ES-I3 (cell line): ENCODE measurements at regions not wholly inside any gene's neighbourhood (a gene's known extent, or its start where the extent isn't known, plus 50 kb on each side); places are given as distances from the start of the nearest gene placed in this dataset.
"Not testable (repeated sequence)": the region's sequence is repeated elsewhere in the genome, so short reads cannot be mapped to it uniquely, and the experiment has no call there.

Experiments
- H3K36me3 ChIP-seq: 2 replicates; pipeline ENCODE4 v1.6.1; 2013; ENCODE audit warnings: mild to moderate bottlenecking, low read length, control low read depth, moderate library complexity; ENCODE audit not compliant: insufficient read depth
- H3K4me1 ChIP-seq: 2 replicates; pipeline ENCODE4 v1.6.1; 2013; ENCODE audit warnings: mild to moderate bottlenecking, control low read depth, low read length; ENCODE audit not compliant: insufficient read depth
- H3K9ac ChIP-seq: 2 replicates; pipeline ENCODE4 v1.6.1; 2013; ENCODE audit warnings: low read depth, mild to moderate bottlenecking, low read length, moderate library complexity
- H3K9me3 ChIP-seq: 2 replicates; pipeline ENCODE4 v1.6.1; 2013; ENCODE audit warnings: mild to moderate bottlenecking, low read length, moderate library complexity; ENCODE audit not compliant: control insufficient read depth, insufficient read depth

GRCh38 chr5:159486836-159487235 lies 156.5 kb upstream of the IL12B start:
- H3K9ac ChIP-seq, result no peak overlapping the region
- H3K36me3 ChIP-seq, result no peaks in the 10 kb centered on the region
- H3K4me1 ChIP-seq, result no peaks in the 10 kb centered on the region
- H3K9me3 ChIP-seq, result no peaks in the 10 kb centered on the region

GRCh38 chr5:159488516-159488915 lies 158.2 kb upstream of the IL12B start:
- Histone ChIP-seq H3K9ac (no peak overlapping the region), H3K9me3 (no peaks in the 10 kb centered on the region), H3K36me3 (no peaks in the 10 kb centered on the region), H3K4me1 (no peaks in the 10 kb centered on the region)

- no peaks in the 10 kb centered on the region for H3K4me1 ChIP-seq
- no peaks in the 10 kb centered on the region for H3K9me3 ChIP-seq
- no peak overlapping the region for H3K9ac ChIP-seq
- no peaks in the 10 kb centered on the region for H3K36me3 ChIP-seq
These were observed 159.5 kb upstream of the IL12B start for GRCh38 chr5:159489779-159490178.

DNA sequence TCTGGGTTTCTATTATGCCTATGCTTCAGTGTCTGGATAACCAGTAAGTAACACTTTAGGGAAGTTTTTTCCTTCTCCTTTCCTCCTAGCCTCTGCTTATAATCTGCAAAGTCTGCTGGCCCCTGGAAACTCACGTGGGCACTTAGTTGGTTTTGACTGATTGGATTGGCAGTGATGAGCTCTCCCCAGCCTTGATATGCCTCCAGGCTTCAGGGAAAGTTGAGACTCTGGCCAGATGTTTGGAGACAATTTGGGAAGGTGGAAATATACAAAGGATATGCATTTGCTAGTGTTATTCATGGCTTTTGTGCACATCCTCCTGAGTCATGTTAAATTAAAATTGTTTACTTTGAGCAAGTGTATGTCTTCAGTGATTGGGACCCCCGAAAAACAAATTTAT lies 160.2 kb upstream of the IL12B start:
- H3K4me1 ChIP-seq, result no peaks in the 10 kb centered on the region
- no peaks in the 10 kb centered on the region for H3K36me3 ChIP-seq
- H3K9me3 ChIP-seq, result no peaks in the 10 kb centered on the region
- H3K9ac ChIP-seq, result no peak overlapping the region

GRCh38 chr5:159493696-159494095 lies 163.4 kb upstream of the IL12B start:
- no peaks in the 10 kb centered on the region for H3K36me3 ChIP-seq
- H3K4me1 ChIP-seq, result no peaks in the 10 kb centered on the region
- H3K9me3 ChIP-seq, result no peaks in the 10 kb centered on the region
- H3K9ac ChIP-seq, result no peak overlapping the region

DNA sequence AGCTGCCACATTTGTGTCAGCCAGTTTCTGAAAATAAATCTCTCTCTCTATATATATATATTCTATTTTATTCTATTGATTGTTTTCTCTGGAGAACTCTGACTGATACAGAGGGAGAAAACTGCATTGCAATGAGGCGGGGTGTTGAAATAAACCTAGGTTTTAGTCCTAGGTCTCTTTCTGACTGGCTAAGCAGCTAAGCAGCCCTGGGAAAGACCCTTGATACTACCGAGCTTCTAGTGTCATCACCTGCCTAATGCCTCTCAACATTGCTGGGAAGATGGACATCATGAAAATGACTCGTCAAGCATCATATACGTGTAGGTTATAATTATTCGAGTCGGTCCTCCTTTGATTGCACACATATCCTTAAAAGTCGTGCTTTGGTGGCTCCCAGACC lies 166.5 kb upstream of the IL12B start:
- Histone ChIP-seq H3K4me1 (no peaks in the 10 kb centered on the region), H3K9me3 (no peaks in the 10 kb centered on the region), H3K9ac (no peak overlapping the region), H3K36me3 (no peaks in the 10 kb centered on the region)

- H3K9me3 ChIP-seq, result no peaks in the 10 kb centered on the region
- H3K9ac ChIP-seq, result no peak overlapping the region
- no peaks in the 10 kb centered on the region for H3K36me3 ChIP-seq
- H3K4me1 ChIP-seq, result no peaks in the 10 kb centered on the region
These were observed 166.9 kb upstream of the IL12B start for GRCh38 chr5:159497221-159497620.

- H3K9ac ChIP-seq, result no peak overlapping the region
- no peaks in the 10 kb centered on the region for H3K36me3 ChIP-seq
- no peaks in the 10 kb centered on the region for H3K9me3 ChIP-seq
- H3K4me1 ChIP-seq, result no peaks in the 10 kb centered on the region
These were observed 168.3 kb upstream of the IL12B start for GRCh38 chr5:159498630-159499029.

- H3K9me3 ChIP-seq, H3K36me3 ChIP-seq: not testable (repeated sequence)
These were observed 171.8 kb upstream of the IL12B start for GRCh38 chr5:159502116-159502515.

GRCh38 chr5:159503236-159503635 lies 172.9 kb upstream of the IL12B start:
- Histone ChIP-seq H3K4me1 (peaks cover 6% of the 10 kb centered on the region; the same call in 1 of the 2 replicates), H3K9ac (no peak overlapping the region), H3K36me3 (no peaks in the 10 kb centered on the region), H3K9me3 (no peaks in the 10 kb centered on the region)

More at GRCh38 chr5:159502116-159502515, 171.8 kb upstream of the IL12B start:
- H3K4me1 ChIP-seq, H3K9ac ChIP-seq: not testable (repeated sequence)

GRCh38 chr5:159504106-159504856 lies 174.0 kb upstream of the IL12B start:
- Histone ChIP-seq H3K4me1 (peaks cover 6% of the 10 kb centered on the region; the same call in 1 of the 2 replicates), H3K9ac (no peak overlapping the region), H3K9me3 (no peaks in the 10 kb centered on the region), H3K36me3 (no peaks in the 10 kb centered on the region)

- H3K4me1 ChIP-seq, result peaks cover 6% of the 10 kb centered on the region; the same call in 1 of the 2 replicates
- H3K9ac ChIP-seq, result no peak overlapping the region
- no peaks in the 10 kb centered on the region for H3K36me3 ChIP-seq
- no peaks in the 10 kb centered on the region for H3K9me3 ChIP-seq
These were observed 174.6 kb upstream of the IL12B start for GRCh38 chr5:159504857-159505304.

DNA sequence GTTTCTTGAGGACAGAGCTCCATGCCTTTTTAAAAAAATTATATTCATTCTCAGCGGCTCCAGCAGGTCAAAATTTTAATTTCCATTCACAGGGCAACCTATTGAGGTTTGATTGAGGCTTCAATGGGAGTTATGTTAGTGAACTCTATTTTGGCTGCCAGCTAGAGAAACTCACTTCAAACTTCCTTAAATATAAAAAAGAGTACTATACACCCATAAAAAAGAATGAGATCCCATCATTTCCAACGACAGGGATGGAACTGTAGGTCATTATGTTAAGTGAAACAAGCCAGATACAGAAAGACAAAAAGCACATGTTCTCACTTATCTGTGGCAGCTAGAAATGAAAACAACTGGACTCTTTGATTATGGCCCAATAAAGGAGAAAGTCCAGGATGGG lies 176.8 kb upstream of the IL12B start:
- no peaks in the 10 kb centered on the region for H3K36me3 ChIP-seq
- H3K9me3 ChIP-seq, result no peaks in the 10 kb centered on the region
- no peak overlapping the region for H3K9ac ChIP-seq
- H3K4me1 ChIP-seq, result peaks cover 14% of the 10 kb centered on the region; the same call in 1 of the 2 replicates

DNA sequence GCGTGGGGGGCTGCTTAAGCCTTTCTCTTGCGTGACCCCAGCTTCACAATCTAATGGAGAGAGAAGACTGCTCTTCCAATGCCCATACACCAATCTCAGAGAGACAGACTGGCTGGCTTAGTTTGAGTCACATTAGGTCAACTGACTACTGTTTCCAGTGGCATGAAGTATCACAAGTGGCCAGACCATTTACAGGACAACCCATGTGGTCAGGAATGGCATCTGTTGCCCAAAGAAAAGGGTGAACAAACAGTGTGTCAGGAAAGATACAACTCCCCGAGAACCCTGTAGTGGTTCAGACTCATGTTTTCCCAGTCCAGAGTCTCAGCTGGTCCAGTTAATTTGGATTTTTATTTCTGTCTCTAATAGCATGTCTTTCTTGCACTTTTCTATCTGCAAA lies 177.4 kb upstream of the IL12B start:
- Histone ChIP-seq H3K36me3 (no peaks in the 10 kb centered on the region), H3K9me3 (no peaks in the 10 kb centered on the region), H3K4me1 (peaks cover 14% of the 10 kb centered on the region; the same call in 1 of the 2 replicates), H3K9ac (no peak overlapping the region)

DNA sequence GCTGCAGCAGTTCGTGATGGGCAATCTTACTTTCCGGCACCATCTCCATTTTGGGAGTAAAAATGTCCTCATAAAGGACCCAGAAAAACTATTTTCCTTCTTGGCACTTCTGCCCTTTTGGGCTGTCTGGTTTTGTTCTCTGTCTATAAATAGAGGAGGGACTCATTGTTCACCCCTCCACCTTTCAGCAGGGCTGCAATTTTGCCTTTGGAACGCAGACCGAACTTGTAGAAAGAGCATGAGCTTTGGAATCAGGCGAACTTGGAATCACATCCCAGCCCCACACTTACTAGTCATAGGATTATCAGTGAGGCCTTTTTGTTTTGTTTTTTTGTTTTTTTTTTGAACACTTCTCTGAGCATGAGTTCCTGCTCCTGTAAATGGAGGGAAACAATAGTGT lies 178.1 kb upstream of the IL12B start:
- no peaks in the 10 kb centered on the region for H3K36me3 ChIP-seq
- no peak overlapping the region for H3K9ac ChIP-seq
- peaks cover 14% of the 10 kb centered on the region; the same call in 1 of the 2 replicates for H3K4me1 ChIP-seq
- H3K9me3 ChIP-seq, result no peaks in the 10 kb centered on the region
